ENCODE measurements at regions not wholly inside any gene's neighbourhood (a gene's known extent, or its start where the extent isn't known, plus 50 kb on each side); places are given as distances from the start of the nearest gene placed in this dataset.

- ATAC-seq: no peak
- Mint-ChIP-seq H3K36me3 (peaks cover 6% of the 10 kb centered on the region), H3K27ac (no peak overlapping the region), H3K4me1 (peaks cover 28% of the 10 kb centered on the region), H3K4me3 (no peak overlapping the region), H3K9me3 (no peaks in the 10 kb centered on the region)
- no peak for DNase-seq (ENCODE audit: low spot score in 2 of 2)
Measured at GRCh38 chr9:38282756-38283155, 109.7 kb upstream of the ALDH1B1 start.

- DNase-seq (ENCODE audit: low spot score in 2 of 2) (no peak), ATAC-seq (no peak)
- Mint-ChIP-seq H3K4me3 (no peak overlapping the region), H3K27ac (no peak overlapping the region), H3K9me3 (no peaks in the 10 kb centered on the region), H3K36me3 (peaks cover 6% of the 10 kb centered on the region), H3K4me1 (peaks cover 28% of the 10 kb centered on the region)
Measured at GRCh38 chr9:38281917-38282316, 110.6 kb upstream of the ALDH1B1 start.

- ATAC-seq: no peak
- DNase-seq (ENCODE audit: low spot score in 2 of 2): no peak
- Mint-ChIP-seq H3K4me3 (no peak overlapping the region), H3K36me3 (peaks cover 6% of the 10 kb centered on the region), H3K4me1 (peaks cover 28% of the 10 kb centered on the region), H3K9me3 (no peaks in the 10 kb centered on the region), H3K27ac (no peak overlapping the region)
Measured at GRCh38 chr9:38281196-38281595, 111.3 kb upstream of the ALDH1B1 start.

GRCh38 chr9:38280251-38280800 lies 112.2 kb upstream of the ALDH1B1 start:
- ATAC-seq (no peak), DNase-seq (ENCODE audit: low spot score in 2 of 2) (no peak)
- peaks cover 6% of the 10 kb centered on the region for H3K36me3 Mint-ChIP-seq
- peaks cover 28% of the 10 kb centered on the region for H3K4me1 Mint-ChIP-seq
- no peak overlapping the region for H3K27ac Mint-ChIP-seq
- H3K9me3 Mint-ChIP-seq: no peaks in the 10 kb centered on the region
- H3K4me3 Mint-ChIP-seq: no peak overlapping the region

GRCh38 chr9:38278931-38279679 lies 113.4 kb upstream of the ALDH1B1 start:
- no peak overlapping the region for H3K4me3 Mint-ChIP-seq
- peaks cover 6% of the 10 kb centered on the region for H3K36me3 Mint-ChIP-seq
- H3K9me3 Mint-ChIP-seq: no peaks in the 10 kb centered on the region
- peak overlapping the region; percentile 41 for H3K27ac Mint-ChIP-seq
- H3K4me1 Mint-ChIP-seq: peaks cover 28% of the 10 kb centered on the region
- ATAC-seq (peak; percentile 19), DNase-seq (ENCODE audit: low spot score in 2 of 2) (no peak)

- Mint-ChIP-seq H3K36me3 (peaks cover 6% of the 10 kb centered on the region), H3K4me3 (no peak overlapping the region), H3K4me1 (peaks cover 28% of the 10 kb centered on the region), H3K27ac (no peak overlapping the region), H3K9me3 (no peaks in the 10 kb centered on the region)
- ATAC-seq: no peak
- no peak for DNase-seq (ENCODE audit: low spot score in 2 of 2)
Measured at GRCh38 chr9:38278457-38278856, 114.0 kb upstream of the ALDH1B1 start.

- ATAC-seq: no peak
- Mint-ChIP-seq H3K27ac (no peak overlapping the region), H3K36me3 (peaks cover 6% of the 10 kb centered on the region), H3K4me3 (no peak overlapping the region), H3K9me3 (no peaks in the 10 kb centered on the region), H3K4me1 (peaks cover 28% of the 10 kb centered on the region)
- no peak for DNase-seq (ENCODE audit: low spot score in 2 of 2)
Measured at GRCh38 chr9:38277601-38278200, 114.8 kb upstream of the ALDH1B1 start.

- ATAC-seq (no peak), DNase-seq (ENCODE audit: low spot score in 2 of 2) (no peak)
- peaks cover 28% of the 10 kb centered on the region for H3K4me1 Mint-ChIP-seq
- H3K36me3 Mint-ChIP-seq: peaks cover under 1% of the 10 kb centered on the region
- no peaks in the 10 kb centered on the region for H3K9me3 Mint-ChIP-seq
- H3K27ac Mint-ChIP-seq: no peak overlapping the region
- no peak overlapping the region for H3K4me3 Mint-ChIP-seq
Measured at GRCh38 chr9:38276771-38277439, 115.6 kb upstream of the ALDH1B1 start.

- peaks cover 17% of the 10 kb centered on the region for H3K4me1 Mint-ChIP-seq
- no peak overlapping the region for H3K27ac Mint-ChIP-seq
Measured at GRCh38 chr9:38274800-38275199, 117.7 kb upstream of the ALDH1B1 start.

GRCh38 chr9:38272710-38273109 lies 119.8 kb upstream of the ALDH1B1 start:
- ATAC-seq: no peak
- DNase-seq (ENCODE audit: low spot score in 2 of 2): no peak
- no peaks in the 10 kb centered on the region for H3K9me3 Mint-ChIP-seq
- H3K36me3 Mint-ChIP-seq: no peaks in the 10 kb centered on the region
- H3K27ac Mint-ChIP-seq: peak overlapping the region; percentile 37
- H3K4me1 Mint-ChIP-seq: no peaks in the 10 kb centered on the region
- no peak overlapping the region for H3K4me3 Mint-ChIP-seq

More at GRCh38 chr9:38274800-38275199, 117.7 kb upstream of the ALDH1B1 start:
- DNase-seq (ENCODE audit: low spot score in 2 of 2): no peak
- no peaks in the 10 kb centered on the region for H3K36me3 Mint-ChIP-seq
- no peaks in the 10 kb centered on the region for H3K9me3 Mint-ChIP-seq
- no peak overlapping the region for H3K4me3 Mint-ChIP-seq
- no peak for ATAC-seq

- Mint-ChIP-seq H3K4me3 (no peak overlapping the region), H3K9me3 (peaks cover under 1% of the 10 kb centered on the region), H3K36me3 (no peaks in the 10 kb centered on the region), H3K4me1 (no peaks in the 10 kb centered on the region), H3K27ac (no peak overlapping the region)
- no peak for ATAC-seq
- DNase-seq (ENCODE audit: low spot score in 2 of 2): no peak
Measured at GRCh38 chr9:38271666-38272241, 120.7 kb upstream of the ALDH1B1 start.

- DNase-seq (ENCODE audit: low spot score in 2 of 2) (no peak), ATAC-seq (no peak)
- Mint-ChIP-seq H3K27ac (no peak overlapping the region), H3K9me3 (peaks cover 12% of the 10 kb centered on the region), H3K36me3 (no peaks in the 10 kb centered on the region), H3K4me1 (no peaks in the 10 kb centered on the region), H3K4me3 (no peak overlapping the region)
Measured at GRCh38 chr9:38269775-38270174, 122.7 kb upstream of the ALDH1B1 start.

GRCh38 chr9:38263532-38263931 lies 129.0 kb upstream of the ALDH1B1 start:
- peaks cover 20% of the 10 kb centered on the region for H3K9me3 Mint-ChIP-seq
- no peaks in the 10 kb centered on the region for H3K36me3 Mint-ChIP-seq
- no peak overlapping the region for H3K27ac Mint-ChIP-seq
- no peaks in the 10 kb centered on the region for H3K4me1 Mint-ChIP-seq
- no peak for DNase-seq (ENCODE audit: low spot score in 2 of 2)
- H3K4me3 Mint-ChIP-seq: no peak overlapping the region
- no peak for ATAC-seq

- ATAC-seq: no peak
- DNase-seq (ENCODE audit: low spot score in 2 of 2): no peak
- H3K4me3 Mint-ChIP-seq: no peak overlapping the region
- no peaks in the 10 kb centered on the region for H3K4me1 Mint-ChIP-seq
- peaks cover 8% of the 10 kb centered on the region for H3K9me3 Mint-ChIP-seq
- H3K36me3 Mint-ChIP-seq: no peaks in the 10 kb centered on the region
- H3K27ac Mint-ChIP-seq: no peak overlapping the region
Measured at GRCh38 chr9:38259519-38260218, 132.8 kb upstream of the ALDH1B1 start.

- Mint-ChIP-seq H3K4me1 (no peaks in the 10 kb centered on the region), H3K36me3 (no peaks in the 10 kb centered on the region), H3K27ac (no peak overlapping the region), H3K4me3 (no peak overlapping the region), H3K9me3 (peaks cover 5% of the 10 kb centered on the region)
- no peak for ATAC-seq
- no peak for DNase-seq (ENCODE audit: low spot score in 2 of 2)
Measured at GRCh38 chr9:38259056-38259455, 133.4 kb upstream of the ALDH1B1 start.

All from stimulated activated effector memory CD8-positive, alpha-beta T cell treated with anti-CD3 and anti-CD28 coated beads, Interleukin-12 subunit alpha, Interleukin-12 subunit beta, amount 100 ng/mL, for 72 hours (primary cell).